ENCODE measurements at regions not wholly inside any gene's neighbourhood (a gene's known extent, or its start where the extent isn't known, plus 50 kb on each side); places are given as distances from the start of the nearest gene placed in this dataset.
"Not testable (repeated sequence)": the region's sequence is repeated elsewhere in the genome, so short reads cannot be mapped to it uniquely, and the experiment has no call there.

DNA sequence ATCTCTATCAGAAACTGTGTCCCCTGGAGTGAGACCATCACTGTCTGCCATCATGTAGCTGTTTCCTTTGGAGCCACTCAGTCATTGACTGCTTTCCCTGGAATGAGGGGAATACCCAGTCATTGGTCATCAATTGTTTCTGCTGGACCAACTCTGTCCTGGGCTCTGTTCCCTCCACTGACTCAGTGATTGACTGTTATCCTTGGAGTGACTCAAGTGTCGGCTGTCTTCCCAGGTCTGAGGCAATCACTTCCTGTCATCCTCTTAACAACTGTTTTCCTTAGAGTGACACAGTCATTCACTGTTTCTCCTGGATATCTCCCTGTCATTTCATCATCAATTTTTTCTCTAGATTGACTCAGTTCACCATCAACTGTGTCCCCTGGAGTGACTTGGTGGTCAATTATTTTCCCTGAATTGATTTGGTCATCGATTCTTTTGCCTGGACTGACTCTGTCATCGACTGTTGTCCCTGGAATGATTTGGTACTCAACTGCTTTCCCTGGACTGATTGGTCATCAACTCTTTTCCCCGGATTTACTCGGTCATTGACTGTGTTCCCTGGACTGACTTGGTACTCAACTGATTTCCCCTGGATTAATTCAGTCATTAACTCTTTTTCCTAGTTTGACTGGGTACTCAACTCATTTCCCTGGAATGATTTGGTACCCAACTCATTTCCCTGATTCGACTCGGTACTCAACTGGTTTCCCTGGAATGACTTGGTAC lies 327.9 kb upstream of the VCX start:
- no peak for DNase-seq

DNA sequence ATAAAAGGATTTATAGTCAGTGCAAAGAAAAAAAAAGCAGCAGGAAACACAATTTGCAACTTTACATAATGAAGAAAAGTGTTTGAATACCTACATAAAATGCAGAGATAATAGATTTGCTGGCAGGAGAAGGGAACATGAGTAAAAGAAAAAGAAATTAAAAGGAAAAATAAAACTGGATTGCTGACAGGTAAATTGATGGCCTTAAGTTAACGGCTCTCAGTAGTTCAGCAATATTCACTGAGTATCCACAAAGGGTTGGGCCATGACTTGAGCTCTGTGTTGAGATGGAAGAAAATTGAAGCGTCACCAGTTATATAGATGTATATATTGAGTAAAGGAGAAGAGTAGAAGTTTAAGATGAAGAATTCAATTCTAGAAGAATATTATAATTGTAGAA lies 330.1 kb upstream of the VCX start:
- no peak for DNase-seq

DNA sequence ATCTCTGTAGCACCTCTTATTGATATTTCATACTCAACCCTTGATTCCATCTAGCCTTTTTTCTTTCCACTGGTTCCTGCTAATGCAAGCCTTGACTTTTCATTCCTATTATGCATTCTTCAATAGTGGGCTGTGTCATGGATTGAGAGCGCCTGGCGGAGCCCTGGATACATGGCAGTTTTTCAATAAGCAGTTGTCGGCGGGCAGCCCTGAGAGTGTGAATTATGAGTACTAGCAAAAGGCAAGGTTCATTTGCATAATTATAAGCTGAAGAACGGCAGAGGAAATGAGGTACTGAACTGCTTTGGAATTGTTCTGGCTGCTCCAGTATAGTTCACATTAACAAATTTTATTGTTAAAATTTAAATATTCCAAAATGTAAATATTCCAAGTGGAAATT lies 339.7 kb upstream of the VCX start:
- DNase-seq = no peak

DNA sequence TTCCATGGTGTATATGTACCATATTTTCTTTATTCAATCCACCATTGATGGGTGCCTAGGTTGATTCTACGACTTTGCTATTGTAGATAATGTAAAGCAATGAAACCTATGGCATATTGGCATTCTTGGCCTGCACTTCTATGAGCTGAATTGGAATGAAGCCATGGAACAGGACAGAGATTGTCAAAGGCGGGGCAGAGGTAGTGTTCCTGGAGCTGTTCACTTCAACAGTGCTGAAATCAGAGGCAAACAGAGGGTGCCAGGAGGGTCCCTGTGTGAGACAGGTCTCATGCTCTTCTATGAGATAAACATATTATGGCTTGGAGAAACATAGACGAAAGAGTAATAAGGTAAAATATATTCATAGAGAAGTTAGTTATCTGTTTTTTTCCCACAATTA lies 342.6 kb upstream of the VCX start:
- DNase-seq = no peak

DNA sequence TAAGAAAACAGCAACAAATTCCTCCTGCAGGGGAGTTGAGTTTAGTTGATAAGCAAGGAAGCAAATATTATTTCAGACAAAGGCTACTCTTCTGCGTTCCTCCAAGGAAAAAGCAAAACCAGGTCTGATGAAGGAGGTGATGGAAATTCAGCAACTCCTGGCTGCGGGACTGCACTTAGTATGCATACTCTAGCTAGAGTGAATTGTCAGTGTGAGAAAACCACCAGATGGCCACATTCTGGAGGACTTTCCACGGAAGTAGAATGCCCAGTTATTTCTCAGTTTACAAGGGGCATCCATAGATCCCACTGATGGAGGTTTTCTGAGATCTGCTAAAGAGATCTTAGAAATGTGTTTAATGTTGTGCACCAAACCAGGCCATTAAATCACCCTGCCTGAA lies 338.6 kb upstream of the PUDP start:
- DNase-seq = no peak

DNA sequence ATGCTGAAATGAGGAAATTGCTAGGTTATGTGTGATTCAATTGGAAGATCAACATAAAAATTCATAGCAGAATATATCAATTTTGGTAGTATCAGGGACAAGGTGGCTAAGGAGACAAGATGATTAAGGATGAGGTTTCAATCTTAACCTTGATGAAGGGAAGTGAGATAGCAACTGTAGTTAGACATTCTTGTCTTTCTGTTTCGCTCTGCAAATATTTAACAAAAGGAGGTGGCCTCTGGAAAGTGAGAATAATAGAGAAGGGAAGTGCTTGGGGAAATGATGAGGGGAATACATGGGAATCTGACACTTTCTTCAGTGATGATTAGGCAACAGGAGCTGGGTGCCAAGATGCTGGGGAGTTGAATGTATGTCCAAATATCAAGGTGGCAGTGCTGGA lies 337.1 kb upstream of the PUDP start:
- DNase-seq = no peak

DNA sequence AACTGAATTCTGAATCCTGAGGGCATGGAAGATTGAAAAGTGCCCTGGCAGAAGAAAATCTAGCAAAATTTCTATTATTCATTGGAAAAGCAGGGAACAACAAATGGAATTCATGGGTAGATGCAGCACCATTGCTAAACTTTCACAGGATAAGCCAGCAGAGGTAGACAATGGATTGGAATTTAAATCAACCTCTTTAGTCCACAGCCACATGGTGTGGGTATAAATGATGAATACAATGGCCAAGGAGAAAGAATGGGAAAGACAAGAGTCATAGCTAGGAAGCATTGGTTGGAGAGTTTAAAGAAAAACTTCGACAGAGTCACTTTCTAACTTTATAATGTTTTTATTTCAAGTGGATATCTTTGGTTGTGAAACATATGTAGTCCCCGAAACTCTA lies 332.8 kb upstream of the PUDP start:
- DNase-seq = no peak

DNA sequence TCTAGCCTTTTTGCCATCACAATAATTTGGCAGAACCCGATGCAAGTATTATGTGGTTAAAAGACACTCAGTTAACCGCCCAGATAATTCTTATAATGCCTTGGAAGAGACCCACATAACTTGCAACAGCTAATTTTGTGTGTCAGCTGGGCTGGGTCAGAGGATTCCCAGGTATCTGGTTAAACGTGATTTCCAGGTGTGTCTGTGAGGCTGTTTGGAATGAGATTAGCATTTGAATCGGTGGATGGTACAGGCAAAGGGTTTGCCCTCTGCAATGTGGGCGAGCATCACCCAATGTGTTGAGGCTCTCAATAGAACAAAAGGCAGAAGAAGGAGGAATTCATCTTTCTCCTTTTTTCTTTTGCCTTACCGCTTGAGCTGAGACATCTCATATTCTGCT lies 314.2 kb upstream of the PUDP start:
- no peak for DNase-seq

DNA sequence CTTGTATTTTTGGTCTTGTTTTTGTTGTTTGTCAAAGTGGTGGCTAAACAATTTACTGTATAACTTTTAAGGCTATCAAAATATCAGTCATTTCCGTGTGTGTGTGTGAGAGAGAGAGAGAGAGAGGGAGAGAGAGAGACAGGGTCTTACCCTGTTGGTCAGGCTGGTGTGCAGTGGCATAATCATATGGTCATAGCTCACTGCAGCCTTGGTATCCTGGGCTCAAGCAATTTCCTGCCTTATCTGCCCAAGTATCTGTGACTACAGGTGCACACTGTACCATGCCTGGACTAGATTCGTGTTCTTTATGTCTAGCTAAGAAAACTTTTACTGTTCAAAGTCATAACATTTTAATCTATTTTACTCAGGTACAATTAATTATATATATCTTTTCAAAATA lies 313.1 kb upstream of the PUDP start:
- DNase-seq = not testable (repeated sequence)

DNA sequence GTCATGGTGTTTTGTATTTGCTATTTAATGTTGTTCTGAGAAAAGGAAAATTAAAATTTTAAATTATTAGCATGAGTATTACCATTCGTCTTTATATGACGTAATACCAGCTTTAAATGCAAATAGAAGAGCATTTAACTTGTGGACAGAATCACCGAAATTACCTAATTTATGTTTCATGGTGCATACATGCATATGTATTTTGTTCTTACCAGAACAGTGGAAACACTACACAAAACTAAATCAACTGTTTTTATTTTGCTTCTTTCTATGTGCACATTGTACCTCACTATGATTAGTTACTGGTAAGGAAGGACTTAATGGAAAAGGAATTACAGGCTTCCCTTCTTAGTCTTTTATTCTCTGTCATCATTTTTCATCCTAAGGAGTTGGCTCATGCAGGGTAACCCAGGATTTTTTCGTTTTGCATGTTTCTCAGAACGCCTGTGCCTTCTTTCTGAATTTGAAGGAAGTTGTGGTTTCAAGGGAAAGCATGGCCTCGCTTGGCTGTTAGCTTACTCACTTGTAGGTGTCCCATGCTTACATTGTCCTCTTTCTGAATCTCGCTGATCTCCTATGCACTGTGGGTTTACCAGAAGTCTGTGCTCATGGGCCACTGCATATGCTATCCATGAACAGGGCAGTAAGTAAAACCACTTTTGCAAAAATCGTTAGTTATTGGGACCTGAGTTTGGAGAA lies 300.0 kb upstream of the PUDP start:
- DNase-seq = no peak

DNA sequence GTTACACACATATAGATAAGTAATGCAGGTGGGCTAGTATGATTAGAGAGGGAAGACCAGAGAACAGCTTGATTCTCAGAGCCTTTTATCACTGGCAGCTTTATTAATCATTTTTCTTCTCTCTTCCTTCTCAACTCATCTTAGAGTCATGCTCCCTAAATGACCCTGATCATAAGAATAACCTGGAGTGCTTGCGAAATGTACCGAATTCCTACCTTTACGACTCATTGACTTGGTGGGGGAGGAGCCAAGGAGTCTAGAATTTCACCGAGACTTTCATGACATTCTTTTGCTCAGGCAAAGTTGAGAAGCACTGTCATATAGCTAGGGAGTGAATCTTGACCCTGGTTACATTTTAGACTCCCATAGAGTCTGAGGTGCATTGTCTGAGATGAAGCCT lies 298.9 kb upstream of the PUDP start:
- no peak for DNase-seq

DNA sequence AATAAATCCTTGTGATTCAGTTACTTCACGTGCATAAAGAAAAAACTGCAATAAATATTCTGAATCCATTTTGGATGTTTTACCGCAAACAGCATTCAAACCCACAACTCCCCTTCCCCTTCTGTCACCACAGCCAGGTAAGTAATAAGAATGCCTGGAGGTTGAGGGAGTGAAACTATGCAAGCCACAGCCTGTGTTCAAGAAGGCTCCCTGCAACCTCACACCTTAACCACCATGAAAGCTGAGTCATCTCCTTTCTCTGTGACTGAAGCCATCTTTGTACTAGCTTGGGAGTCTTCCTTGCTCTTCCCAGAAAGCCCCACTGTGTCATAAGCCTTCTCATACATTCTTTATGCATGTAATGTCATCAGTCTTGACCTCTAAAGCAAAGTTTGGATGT lies 297.0 kb upstream of the PUDP start:
- DNase-seq = no peak

DNA sequence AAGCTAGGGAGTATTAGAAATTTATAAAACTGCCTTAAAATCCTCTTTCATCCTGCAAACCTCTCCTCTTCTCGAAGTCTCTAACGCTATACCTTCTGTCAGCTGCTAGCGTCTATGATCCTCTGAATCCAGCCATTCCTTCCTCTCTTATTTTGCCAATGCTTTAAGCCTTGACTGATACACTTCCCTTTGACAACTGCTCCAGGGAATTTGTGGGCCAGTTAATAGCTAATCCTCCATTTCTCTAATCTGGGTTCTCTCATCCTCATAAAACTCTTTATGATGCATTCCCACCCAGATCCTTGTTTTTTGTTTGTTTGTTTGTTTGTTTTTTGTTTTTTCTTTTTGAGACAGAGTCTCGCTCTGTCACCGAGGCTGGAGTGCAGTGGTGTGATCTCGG lies 293.6 kb upstream of the PUDP start:
- DNase-seq = no peak

DNA sequence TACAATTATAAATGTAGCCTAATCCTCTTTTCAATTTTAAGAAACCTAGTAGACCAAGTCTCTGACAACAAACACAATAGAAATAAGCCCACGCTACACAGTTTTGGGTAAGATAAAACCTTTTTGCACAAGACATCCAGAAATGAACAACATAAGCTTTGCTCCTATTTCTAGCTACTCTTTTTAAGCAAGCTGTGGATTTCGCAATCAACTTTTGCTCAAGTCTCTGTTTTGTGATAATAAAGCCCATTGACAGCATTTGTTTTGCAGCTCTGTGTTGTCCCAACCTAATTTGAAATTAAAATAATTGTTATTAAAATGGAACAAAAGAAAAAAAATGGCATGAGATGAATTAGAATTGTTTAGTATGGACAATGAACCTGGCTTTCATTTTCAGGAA lies 287.9 kb upstream of the PUDP start:
- no peak for DNase-seq

DNA sequence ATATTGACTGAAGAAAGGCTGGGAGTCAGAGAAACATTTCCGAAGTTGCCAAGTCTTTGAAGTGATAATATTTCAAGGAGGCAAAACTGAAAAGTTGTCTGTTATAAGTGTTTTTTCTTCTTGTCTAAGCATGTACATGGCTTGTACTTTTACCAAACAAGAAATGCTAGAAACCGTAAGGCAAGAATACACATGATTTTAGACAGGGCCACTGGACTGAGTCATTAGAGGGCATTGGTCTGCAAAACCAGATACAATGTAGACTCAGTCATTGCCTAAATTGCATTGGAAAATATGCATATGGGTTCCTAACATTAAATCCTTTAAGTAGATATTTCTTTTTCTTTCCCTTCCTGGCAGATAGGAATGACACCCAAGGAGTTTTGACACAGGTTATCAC lies 284.9 kb upstream of the PUDP start:
- no peak for DNase-seq

DNA sequence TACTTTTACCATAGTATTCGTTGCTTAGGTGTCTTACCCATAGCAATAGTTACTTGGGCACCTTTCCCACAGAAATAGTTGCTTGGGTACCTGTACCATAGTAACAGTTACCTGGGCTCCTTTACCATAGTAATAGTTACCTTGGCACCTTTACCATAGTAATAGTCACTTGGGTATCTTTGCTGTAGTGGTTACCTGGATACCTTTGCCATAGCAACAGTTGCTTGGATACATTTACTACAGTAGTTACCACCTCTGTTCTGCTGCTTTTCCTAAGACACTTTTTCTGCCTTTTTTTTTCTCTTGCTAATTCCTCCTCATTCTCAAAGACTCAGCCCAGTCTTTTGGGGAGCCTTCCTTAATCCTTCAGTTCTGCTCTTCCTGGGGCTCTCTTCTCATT lies 272.8 kb upstream of the PUDP start:
- DNase-seq = no peak

DNA sequence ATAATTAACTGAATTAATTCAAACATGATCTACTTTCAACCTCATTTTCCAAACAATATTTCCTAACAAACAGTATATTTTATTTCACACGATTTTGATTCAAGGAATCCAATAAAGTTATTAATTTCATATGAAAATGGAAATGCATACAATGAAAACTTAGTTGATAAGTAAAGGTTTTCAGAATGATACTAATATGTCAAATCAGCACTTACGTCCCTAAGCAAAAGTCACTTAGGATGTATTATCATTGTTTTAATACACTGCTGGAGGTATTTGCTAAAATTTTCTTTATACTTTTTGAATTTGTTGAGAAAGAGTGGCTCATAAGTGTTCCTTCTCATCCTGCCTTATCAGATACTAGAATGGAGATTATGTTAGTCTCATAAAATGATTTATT lies 266.8 kb upstream of the PUDP start:
- DNase-seq = no peak

DNA sequence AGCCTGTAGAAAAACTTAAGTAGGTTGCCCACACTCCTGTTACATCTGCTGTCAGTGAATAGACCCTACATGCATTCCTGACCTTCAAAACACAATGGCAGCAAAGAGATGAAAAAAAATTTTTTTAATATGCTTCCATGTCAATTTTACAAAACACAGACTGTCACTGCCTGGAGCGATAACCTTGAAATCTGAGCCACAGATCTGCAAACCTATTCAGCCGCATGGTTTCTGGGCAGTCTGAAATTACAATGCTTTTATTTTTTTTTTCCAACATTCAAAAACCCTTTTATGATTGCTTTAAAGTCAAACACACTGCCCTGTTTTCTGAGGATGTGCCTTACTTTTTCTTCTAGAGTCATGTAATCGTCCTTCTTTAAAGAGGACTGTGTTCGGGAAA lies 264.9 kb upstream of the PUDP start:
- no peak for DNase-seq

DNA sequence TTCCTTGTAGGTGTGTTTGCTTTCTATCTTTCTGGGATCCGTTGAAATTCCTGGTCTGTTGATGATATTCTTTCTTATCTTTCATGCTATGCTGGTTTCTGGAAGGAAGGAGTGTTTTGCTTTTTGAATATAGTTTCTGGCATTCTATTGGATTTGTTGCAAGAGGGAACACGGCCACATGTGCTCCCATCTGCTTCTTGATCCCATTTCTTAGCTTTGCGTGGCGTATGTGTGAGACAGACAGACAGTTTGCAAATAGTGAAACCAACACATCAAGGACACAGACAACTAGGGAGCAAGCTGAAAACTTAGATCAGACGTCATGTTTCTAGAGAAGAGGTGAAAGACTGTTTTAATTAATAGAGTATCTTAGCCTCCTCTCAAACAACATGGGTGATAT lies 261.9 kb upstream of the PUDP start:
- DNase-seq = no peak

DNA sequence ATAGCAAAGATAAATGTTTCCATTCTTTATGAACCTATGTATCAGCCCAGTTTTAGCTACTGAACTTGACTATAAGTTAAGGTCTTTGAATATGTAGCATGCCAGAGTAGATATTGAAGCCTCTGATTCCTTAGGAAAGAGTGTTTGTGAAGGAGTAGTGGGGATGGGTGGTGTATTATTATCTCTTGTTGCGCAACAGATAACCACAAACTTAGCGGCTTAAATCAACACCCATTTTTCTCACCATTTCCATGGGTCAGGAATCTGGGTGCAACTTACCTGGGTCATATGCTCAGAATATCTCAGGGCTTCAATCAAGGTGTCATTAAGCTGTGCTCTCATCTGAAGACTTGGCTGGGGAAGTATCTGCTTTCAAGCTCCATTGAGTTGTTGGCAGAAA lies 251.4 kb upstream of the PUDP start:
- no peak for DNase-seq

DNA sequence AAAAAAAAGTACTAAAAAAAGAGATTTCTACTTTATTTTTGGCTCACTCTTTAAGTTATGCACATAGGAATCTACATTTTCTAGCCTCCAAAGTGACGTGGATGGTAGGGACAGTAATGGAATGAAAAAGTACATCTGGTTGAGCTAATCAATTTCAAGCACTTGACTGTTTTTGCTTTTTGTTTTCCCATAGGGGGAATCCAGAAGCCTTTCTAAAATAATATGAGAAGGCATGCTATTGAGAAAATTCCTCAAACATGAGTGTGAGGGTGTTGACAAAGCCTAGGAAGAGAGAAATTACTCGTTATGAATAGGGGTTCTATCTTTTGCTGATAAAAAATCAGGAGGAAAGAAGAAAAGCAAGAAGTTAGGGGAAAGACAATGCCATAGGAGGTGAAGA lies 242.5 kb upstream of the PUDP start:
- DNase-seq = no peak

DNA sequence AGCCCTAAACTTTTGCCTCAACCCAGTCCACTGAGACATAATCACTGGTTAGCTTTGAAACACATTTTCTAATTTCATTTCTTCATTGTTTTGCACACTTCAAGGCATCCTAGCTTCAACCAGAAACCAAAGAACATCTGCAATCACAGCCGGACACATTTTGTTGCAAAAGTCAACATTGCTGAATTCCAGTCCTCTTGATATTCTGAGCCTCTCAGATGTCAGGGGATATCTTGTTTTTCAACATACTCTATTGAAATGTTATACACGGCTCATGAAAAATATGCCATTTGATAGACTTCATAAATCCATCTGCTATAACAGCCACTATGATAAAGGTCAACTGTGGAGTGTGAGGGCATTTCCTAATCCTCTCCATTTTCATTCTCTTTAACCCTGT lies 241.6 kb upstream of the PUDP start:
- DNase-seq = no peak

DNA sequence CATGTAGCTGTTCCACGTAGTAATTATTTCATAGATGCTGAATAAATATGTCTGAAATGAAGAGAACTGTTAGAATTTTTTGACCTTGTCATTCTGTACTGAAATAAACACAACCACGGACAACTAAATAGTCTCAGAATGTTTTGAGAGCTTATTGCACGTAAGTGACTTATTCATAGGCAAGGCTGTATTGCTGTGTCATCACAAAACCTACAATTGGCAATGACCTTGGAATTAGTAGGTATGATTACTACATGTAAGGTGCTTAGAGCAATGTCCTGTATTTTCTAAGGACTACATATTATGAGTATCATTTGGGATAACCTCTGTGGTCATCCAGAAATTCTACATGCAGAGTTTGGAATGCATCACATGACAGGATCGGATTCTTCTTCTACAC lies 237.2 kb upstream of the PUDP start:
- DNase-seq = no peak

DNA sequence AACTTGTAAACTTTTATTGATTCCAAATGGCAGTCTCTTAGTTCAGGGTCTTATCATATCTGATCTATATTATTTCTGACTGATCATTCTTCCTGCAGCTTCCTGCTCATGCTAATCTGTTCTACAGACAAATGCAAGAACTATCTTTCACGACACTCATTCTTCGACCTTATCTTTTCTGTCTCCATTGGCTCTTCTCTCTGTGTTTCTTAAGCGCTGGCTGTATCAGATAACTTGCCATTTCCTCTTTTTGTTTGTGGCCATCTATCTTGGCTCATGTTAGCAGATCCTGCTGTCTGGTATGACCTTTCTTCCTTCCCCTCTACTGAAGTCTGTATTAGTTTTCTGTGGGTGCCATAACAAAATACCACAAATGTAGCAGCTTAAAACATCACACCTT lies 230.5 kb upstream of the PUDP start:
- DNase-seq = no peak

DNA sequence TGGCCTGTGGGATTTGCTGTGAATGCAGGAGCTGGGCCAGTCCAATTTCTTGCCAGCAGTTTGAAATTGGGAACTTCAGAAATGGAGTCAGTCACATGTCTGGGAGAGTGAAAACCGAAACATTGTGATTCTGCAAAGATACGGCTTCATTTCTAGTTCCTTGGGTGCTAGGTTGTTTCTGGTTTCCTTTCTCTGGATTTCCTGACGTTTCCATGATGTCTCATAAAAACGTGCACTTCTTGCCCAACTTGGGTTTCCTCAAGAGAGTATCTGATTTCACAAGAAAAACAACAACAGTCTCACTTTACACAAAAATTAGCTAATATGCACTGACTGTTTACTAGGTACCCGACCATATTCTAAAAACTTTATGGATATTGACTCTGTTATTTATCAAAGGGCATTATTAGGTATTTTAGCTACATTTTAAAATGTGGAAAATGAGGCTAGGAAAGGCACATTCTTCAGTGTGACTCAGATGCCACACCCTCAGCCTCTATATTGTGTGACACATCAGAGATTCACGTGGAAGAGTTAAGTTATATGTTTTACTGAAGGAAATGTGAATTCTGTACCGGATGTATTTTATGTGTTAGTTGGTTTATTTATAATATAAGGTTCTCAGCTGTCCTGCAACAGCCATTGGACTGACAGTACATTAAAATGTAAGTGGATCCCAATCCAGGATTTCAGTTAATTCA lies 225.0 kb upstream of the PUDP start:
- DNase-seq = no peak
